GM21825 (cell line): ENCODE measurements at regions not wholly inside any gene's neighbourhood (a gene's known extent, or its start where the extent isn't known, plus 50 kb on each side); places are given as distances from the start of the nearest gene placed in this dataset.

ENCODE experiments used
- ATAC-seq: cut with Tn5 transposase; IDR thresholded peaks from one replicate; pipeline ENCODE4 v1.9.1; 2021; ENCODE audit warnings: mild to moderate bottlenecking, moderate library complexity; ENCODE audit not compliant: unreplicated experiment

GRCh38 chr16:86447228-86447627 is 63.1 kb upstream of the FOXF1 start:
- no peak for ATAC-seq

GRCh38 chr16:86448306-86448890 is 61.9 kb upstream of the FOXF1 start:
- no peak for ATAC-seq

- ATAC-seq, result no peak
Observed at GRCh38 chr16:86449446-86450095, 60.8 kb upstream of the FOXF1 start.

DNA sequence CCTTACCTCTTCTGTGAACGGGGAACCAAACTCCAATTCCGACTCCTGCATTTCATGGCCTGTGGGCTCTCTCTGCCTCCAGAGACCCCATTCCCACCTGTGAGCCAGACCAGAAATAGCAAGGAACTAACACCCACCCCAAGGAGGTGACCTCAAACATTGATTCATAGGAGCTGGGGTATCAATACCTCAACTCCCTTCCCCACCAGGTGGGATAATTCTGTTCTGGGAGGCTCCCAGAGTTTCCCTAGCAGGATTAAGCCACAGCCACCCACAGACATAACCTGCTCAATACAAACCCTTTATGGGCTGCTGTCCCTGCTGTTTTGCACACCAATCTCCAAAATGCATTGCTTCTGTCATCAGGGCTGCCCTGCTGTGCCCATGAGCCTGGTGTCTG is 59.6 kb upstream of the FOXF1 start:
- no peak for ATAC-seq

GRCh38 chr16:86452451-86452850 is 57.9 kb upstream of the FOXF1 start:
- ATAC-seq, result no peak

DNA sequence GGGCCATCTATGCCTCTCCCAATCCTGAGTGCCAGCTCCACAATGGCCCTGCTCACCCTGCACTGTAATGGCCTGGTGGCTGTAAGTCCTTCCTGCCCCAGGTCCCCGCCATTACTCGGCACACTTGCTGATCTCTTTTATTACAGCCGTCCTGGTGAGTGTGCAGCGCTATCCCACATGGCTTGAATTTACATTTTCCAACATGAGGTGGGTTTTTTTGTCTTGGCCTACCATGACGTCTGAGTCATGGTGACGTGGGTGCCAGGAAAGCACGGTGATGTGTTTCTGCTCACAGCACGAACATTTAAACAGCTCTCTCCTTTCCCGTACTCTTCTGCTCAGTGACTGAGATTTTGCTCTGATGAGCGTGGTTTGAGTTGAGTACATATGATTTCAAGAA is 55.2 kb upstream of the FOXF1 start:
- no peak for ATAC-seq

DNA sequence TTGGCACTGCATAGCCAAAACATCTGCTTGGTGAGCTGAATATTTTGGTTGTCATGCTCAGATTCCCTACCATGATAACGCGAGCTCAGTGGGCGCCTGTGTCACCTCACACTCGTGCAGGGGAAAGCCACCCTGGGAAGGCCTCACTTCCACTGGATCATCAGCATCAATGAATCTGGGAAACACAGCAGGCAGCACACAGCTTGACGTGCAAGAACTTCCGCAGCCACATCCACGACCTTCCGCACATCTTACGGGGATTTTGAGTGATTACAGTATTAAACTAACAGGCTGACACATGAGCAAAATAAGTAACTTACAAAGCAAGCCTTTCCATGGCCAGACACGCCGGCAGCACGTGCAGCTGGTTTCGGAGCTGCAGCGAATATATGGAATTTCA is 54.7 kb upstream of the FOXF1 start:
- no peak for ATAC-seq

GRCh38 chr16:86457501-86458148 is 52.7 kb upstream of the FOXF1 start:
- ATAC-seq, result no peak

GRCh38 chr16:86458149-86458777 is 52.1 kb upstream of the FOXF1 start:
- no peak for ATAC-seq

DNA sequence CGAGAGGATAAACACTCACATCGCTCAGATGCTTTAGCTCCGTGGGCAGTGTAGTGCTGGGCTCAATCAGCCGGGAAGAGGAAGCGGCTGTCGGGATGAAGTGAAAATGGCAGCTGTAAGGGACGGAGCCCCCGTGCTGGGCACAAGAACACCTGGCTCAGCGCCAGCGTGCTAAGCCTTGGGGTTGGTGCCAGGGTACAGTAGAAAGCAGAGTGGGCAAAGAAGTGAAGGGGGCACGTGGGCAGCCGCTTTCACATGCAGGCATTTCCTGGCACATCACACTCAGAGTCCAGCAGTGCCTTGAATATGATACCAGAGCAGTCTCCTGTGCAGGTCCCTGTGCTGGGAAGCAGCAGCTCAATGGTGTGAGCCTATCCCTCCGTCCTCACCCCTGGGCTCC is 51.1 kb upstream of the FOXF1 start:
- no peak for ATAC-seq
